Heart right ventricle (tissue), 16 donors: ENCODE measurements at regions not wholly inside any gene's neighbourhood (a gene's known extent, or its start where the extent isn't known, plus 50 kb on each side); places are given as distances from the start of the nearest gene placed in this dataset.
A peak's percentile ranks its signal among the peaks of the same experiment; 100 is the strongest.

ENCODE experiments used
- ATAC-seq, 8 donors: fragments of 200-7000 bp; cut with Tn5 transposase; one replicate each; pipeline ENCODE4 v1.9.1; 2020; ENCODE audit warnings: mild to moderate bottlenecking in 8 of 8, moderate library complexity in 8 of 8, moderate number of reproducible peaks in 1 of 8
- DNase-seq, 2 donors: peaks; one replicate each; pipeline ENCODE4 v3.0.0-alpha.2; 2020
- H3K27ac ChIP-seq, 10 donors: fragments of 200-600 bp; sonication (generic) in 2 of 10; one replicate each; pipeline versions ENCODE4 v1.5.0 to v1.8.0; 2020 to 2022; ENCODE audit warnings: mild to moderate bottlenecking in 3 of 10
- H3K27me3 ChIP-seq, 7 donors: fragments of 200-600 bp; one replicate each; pipeline ENCODE4 v1.8.0; 2021 to 2022; ENCODE audit warnings: mild to moderate bottlenecking in 2 of 7
- H3K36me3 ChIP-seq, 9 donors: fragments of 200-600 bp; sonication (generic) in 1 of 9; one replicate each; pipeline versions ENCODE4 v1.5.0 to v1.8.0; 2020 to 2022; ENCODE audit warnings: mild to moderate bottlenecking in 2 of 9
- H3K4me1 ChIP-seq, 9 donors: fragments of 200-600 bp; sonication (generic) in 1 of 9; one replicate each; pipeline versions ENCODE4 v1.5.0 to v1.8.0; 2020 to 2022; ENCODE audit warnings: mild to moderate bottlenecking in 4 of 9
- H3K4me3 ChIP-seq, 10 donors: fragments of 200-600 bp; sonication (generic) in 2 of 10; one replicate each; pipeline versions ENCODE4 v1.5.0 to v1.8.0; 2020 to 2022; ENCODE audit warnings: mild to moderate bottlenecking in 7 of 10, moderate library complexity in 2 of 10
- H3K9me3 ChIP-seq, 11 donors: fragments of 200-600 bp in 10 of 11; sonication (generic) in 2 of 11; one replicate each; pipeline versions ENCODE4 v1.5.0 to v1.8.0; 2013 to 2022; ENCODE audit warnings: mild to moderate bottlenecking in 2 of 11, control low read depth in 1 of 11, moderate library complexity in 1 of 11
- CTCF ChIP-seq, 9 donors: fragments of 200-600 bp; sonication (generic) in 2 of 9; IDR thresholded peaks; one replicate each; pipeline versions ENCODE4 v1.5.0 to v1.8.0; 2021 to 2022; ENCODE audit warnings: antibody characterized with exemption in 9 of 9, mild to moderate bottlenecking in 5 of 9, moderate library complexity in 1 of 9
- WGBS, 2 donors: extraction: QIAGEN DNeasy Blood & Tissue Kit; methylation state at CpG; one replicate each; pipeline ENCODE4 v1.1.7; 2013; ENCODE audit warnings: inconsistent platforms in 1 of 2; 5-methylcytosine and 5-hydroxymethylcytosine counted together
- intact Hi-C, 10 donors: fragments of 100-400 bp; cut with DNase I; formaldehyde crosslinking; loops; one replicate each; pipeline versions ENCODE4 v1.11.1 to v1.14.2; 2022
- donor health status: Arrhythmogenic right ventricular cardiomyopathy.
- donor health status: ischemic (EF 13 %, LVEDD 7.1; RV severe dilation, severe dysfunction).
- donor health status: healthy with polysubstance abuse.
- donor health status: DM: no; HTN: yes; CAD: no.
- donor health status: DM: no; HTN: no; CAD: no.
- donor health status: ischemic (EF 25% LVEDD 6.9; RV normal size, moderate dysfunction).
- donor health status: ischemic (EF 25% LVEDD 5.7; RV mildly dilated, moderate dysfunction).
- donor health status: healthy.
- donor health status: DM: yes; HTN: yes; CAD: no.
- donor health status: Ischemic cardiomyopathy.
- donor health status: ischemic (EF 35%, LVEDD 5.7; RV mildly dilated, moderate dysfunction).
- donor health status: nonischemic (EF 11% LVEDD 7.7; RV severe dilation, severe dysfunction).
- donor health status: DM: yes; HTN: yes; CAD: no.
- donor health status: PGD.
- donor health status: ischemic (EF 29% LVEDD 5.4; RV normal size, mild dysfunction).
- donor health status: nonischemic (EF 23%, LVEDD 6.1; RV moderate dilation, normal function).

- Histone ChIP-seq H3K9me3 (no peaks in the 10 kb centered on the region), H3K36me3 (no peaks in the 10 kb centered on the region), H3K27ac (peak overlapping the region in 9 of 10 donors; percentile 22 to 80 (median 63)), H3K4me3 (no peak overlapping the region), H3K4me1 (peaks cover 30 to 76% (median 54%) of the 10 kb centered on the region in 9 donors), H3K27me3 (no peaks in the 10 kb centered on the region)
- DNase-seq (peak; percentile 73 to 77), ATAC-seq (peak; percentile 36 to 84 (median 76))
- intact Hi-C loops, result loop anchor here in 3 of 10 donors (10.0 kb wide), 3 partner anchors 251 to 811 kb away; partner anchors contain the start of gene FGGY (in 1 of the 3)
- no peak for TF ChIP-seq CTCF (IDR thresholded peaks at IDR 0.05)
- 54 to 56% methylated on average over 13 of the region's 13 CpGs for WGBS, 2 donors
These were observed 109.5 kb upstream of the JUN start for GRCh38 chr1:58893257-58893869.

DNA sequence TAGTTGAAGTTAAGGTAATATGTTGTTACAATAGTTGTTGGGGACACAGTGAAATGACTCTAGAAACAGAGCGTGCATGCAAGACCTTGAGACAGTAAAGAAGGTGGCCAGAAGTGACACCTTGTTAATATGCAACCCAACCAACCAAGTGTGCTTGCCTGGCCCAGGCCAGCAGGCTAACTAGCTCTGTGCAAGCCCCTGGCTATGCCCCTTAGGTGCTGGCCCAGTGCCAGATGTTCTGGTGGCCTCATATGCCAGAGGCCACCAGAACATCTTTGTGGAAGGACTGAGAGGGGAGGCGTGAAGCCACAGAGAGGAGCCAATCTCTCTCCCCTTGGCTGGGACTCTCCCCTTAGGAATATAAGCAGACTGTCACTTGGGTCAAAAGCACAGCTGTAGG lies 111.2 kb upstream of the JUN start:
- Histone ChIP-seq H3K4me1 (peaks cover 35 to 79% (median 71%) of the 10 kb centered on the region in 9 donors), H3K27me3 (no peaks in the 10 kb centered on the region), H3K27ac (peak overlapping the region in 7 of 10 donors; percentile 15 to 93 (median 75)), H3K36me3 (no peaks in the 10 kb centered on the region), H3K4me3 (no peak overlapping the region), H3K9me3 (no peaks in the 10 kb centered on the region)
- TF ChIP-seq CTCF (IDR thresholded peaks at IDR 0.05), result no peak
- 93 to 96% methylated on average over 2 of the region's 2 CpGs for WGBS, 2 donors
- no peak for DNase-seq
- ATAC-seq, result no peak
- intact Hi-C loops, result loop anchor here in 7 of 10 donors (5.0 to 10.0 kb wide), 6 partner anchors 78 to 810 kb away; partner anchors contain the start of gene FGGY (in 1 of the 7)

- intact Hi-C loops, result loop anchor here in 7 of 10 donors (5.0 to 10.0 kb wide), 6 partner anchors 78 to 809 kb away; partner anchors contain the start of gene FGGY (in 1 of the 7)
- Histone ChIP-seq H3K4me1 (peaks cover 35 to 84% (median 74%) of the 10 kb centered on the region in 9 donors), H3K27me3 (no peaks in the 10 kb centered on the region), H3K27ac (peak overlapping the region in 9 of 10 donors; percentile 52 to 93 (median 75)), H3K36me3 (no peaks in the 10 kb centered on the region), H3K9me3 (no peaks in the 10 kb centered on the region), H3K4me3 (no peak overlapping the region)
- DNase-seq (no peak), ATAC-seq (peak in 1 of 8 donors; percentile 17)
- TF ChIP-seq CTCF (IDR thresholded peaks at IDR 0.05), result no peak
- WGBS, 2 donors, result 69 to 80% methylated on average over 5 of the region's 5 CpGs
These were observed 111.8 kb upstream of the JUN start for GRCh38 chr1:58895559-58896145.

DNA sequence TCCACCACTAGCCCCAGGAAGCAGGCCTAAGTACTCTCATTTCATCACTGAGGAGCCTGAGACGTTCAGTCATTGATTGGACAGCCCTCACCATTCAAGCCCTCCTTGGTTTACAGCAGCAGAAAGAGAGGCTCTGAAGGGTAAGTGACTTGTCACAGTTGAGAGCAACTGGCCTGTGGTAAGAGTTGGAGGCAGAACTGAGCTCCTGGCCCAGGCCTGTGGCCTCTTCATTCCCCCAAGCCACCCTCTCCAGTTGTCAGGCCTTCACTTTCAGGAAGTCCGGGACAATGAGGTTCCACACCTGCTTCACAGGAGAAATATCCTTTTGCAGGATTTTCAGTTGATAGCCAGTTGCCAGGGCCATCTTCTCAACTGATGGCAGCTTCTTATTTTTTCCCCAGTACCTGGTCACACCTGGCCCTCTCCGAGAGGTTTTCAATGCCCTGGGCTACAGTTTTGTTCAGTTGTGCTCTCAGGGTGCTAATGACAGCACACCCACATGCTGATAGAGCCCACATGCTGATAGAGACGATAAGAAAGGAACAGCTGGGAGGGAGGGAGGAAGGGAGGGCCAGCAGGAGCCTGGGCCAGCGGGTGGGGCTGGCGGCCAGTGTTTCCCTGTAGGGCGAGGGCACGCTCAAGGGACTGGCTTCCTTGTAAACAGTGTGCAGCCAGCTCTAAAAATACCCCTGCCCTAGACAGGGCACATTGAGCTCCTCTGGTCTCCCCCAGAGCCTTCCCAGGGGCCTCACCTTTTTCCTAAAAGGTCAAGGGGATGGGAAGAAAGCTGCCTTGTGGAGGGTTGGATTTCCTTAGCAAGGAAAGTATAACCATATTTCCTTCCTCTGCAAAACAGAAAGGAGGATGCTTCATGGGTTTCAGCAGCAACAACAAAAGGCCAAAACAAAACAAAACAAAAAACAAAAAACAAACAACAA lies 112.7 kb upstream of the JUN start:
- H3K27ac ChIP-seq, result peak overlapping the region; percentile 52 to 93 (median 73)
- DNase-seq, result peak; percentile 60 to 73
- no peaks in the 10 kb centered on the region for H3K36me3 ChIP-seq
- H3K4me1 ChIP-seq, result peaks cover 35 to 86% (median 74%) of the 10 kb centered on the region in 9 donors
- intact Hi-C loops, result loop anchor here in 7 of 10 donors (5.0 to 10.0 kb wide), 6 partner anchors 79 to 808 kb away; partner anchors contain the start of gene FGGY (in 1 of the 7)
- H3K4me3 ChIP-seq, result no peak overlapping the region
- TF ChIP-seq CTCF (IDR thresholded peaks at IDR 0.05), result peak in 1 of 9 donors; percentile 18
- ATAC-seq, result peak; percentile 43 to 91 (median 74)
- 30 to 32% methylated on average over 8 of the region's 8 CpGs for WGBS, 2 donors
- H3K9me3 ChIP-seq, result no peaks in the 10 kb centered on the region
- H3K27me3 ChIP-seq, result no peaks in the 10 kb centered on the region
